ENCODE measurements at regions not wholly inside any gene's neighbourhood (a gene's known extent, or its start where the extent isn't known, plus 50 kb on each side); places are given as distances from the start of the nearest gene placed in this dataset.
"Not testable (repeated sequence)": the region's sequence is repeated elsewhere in the genome, so short reads cannot be mapped to it uniquely, and the experiment has no call there.

DNA sequence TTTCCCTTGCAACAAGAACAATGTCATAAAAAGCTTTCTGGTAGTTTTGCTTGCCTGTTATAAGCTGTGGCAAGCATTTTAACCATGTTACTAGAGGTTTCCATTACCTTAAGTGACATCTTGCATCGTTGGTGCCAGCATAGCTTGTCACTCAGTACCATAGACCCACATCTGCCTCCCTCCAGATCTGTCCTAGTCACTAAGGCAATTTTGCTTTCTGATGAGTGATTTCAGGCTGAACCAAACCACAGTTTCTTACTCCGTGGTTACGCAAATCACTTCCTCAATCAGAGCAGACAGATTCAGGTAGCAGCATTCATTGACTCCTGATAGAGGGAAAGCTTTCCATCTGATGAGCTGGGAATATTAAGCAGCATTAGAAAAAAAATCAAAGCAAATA is 1057.5 kb upstream of the FAM98A start:
- DNase-seq: no peak

DNA sequence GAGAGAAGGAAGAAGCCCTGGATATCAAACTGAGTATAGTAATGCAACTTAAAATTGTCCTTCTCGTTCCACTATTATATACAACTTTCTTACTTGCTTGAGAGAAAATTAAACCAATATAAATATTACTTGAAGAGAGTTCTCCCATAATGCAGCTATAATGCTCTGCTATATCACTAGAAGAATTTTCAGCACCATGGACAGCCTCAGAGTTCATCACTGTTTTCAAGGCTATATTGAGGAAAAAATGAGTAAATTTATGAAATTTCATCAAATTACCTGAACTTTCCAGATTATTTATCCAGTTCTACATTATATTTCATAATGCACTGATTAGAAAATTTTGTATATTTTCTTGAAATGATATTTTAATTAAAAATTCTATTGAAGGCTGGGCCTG is 1053.5 kb upstream of the FAM98A start:
- DNase-seq: no peak

DNA sequence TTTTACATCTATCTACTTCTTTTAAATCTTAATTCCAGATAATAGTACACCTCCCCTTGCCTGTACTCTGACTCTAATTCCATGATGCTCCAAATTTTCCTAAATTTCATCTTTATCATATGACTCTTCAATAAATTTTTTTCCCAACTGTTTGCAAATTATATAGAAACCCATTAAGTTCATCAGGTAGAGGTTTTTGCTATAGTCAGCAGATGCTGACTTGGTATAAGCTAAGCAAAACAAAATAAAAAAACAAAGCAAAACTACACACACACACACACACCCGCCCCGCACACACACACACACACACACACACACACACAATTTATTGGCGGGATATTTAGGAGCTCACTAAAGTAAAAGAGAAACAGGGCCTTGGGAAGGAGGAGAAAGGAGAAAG is 1047.8 kb upstream of the FAM98A start:
- no peak for DNase-seq

DNA sequence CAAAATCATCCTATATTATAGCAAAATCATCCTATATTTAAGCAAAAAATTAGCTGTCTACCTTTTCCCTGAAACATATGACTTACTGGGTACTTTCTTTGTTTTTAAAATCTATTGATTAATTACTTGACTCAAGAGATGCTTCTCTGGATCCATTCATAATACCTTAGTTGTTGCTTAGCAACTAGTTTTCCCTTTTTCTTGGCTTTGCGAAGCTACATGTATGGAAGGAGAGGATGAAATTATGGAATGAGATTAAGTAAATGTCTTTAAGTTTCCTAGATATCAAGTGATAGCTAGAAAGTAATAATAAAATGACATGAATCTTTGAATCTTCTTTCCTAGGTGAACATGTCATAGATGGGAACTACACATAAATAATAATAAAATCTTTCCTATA is 1033.2 kb upstream of the FAM98A start:
- DNase-seq: no peak

DNA sequence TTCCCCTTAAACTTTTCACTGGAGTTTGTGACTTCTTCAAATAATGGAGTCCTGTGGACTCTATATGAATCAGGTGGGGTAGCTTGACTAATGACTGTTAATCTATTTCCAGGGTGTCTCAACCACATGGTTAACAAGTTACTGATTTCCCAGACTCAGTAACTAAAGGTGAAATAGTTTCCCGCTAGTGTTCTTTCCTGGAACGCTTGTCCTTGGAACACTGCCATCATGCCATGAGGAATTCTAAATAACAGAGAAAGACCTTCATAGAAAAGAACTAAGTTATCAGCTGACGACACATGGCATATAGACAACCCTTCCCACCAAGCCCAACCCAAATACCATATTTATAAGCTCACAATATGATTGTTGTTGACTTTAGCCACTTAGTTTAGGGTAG is 1027.9 kb upstream of the FAM98A start:
- DNase-seq: no peak

DNA sequence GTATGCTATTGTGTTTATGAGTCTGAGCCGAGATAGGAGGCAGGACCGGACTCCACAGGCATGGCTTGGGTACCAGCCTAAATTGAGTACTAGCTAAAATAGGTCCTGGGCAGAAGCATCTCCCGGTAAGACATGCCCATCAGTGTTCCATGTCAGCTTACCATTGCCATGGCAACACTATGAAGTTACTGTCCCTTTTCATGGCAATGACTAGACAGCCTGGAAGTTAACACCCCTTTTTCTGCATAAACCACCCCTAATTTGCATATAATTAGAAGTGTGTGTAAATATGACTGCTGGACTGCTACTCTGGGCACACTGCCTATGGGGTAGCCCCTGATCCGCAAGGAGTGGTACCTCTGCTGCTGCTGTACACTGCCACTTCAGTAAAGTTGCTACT is 1005.1 kb upstream of the FAM98A start:
- DNase-seq: no peak

DNA sequence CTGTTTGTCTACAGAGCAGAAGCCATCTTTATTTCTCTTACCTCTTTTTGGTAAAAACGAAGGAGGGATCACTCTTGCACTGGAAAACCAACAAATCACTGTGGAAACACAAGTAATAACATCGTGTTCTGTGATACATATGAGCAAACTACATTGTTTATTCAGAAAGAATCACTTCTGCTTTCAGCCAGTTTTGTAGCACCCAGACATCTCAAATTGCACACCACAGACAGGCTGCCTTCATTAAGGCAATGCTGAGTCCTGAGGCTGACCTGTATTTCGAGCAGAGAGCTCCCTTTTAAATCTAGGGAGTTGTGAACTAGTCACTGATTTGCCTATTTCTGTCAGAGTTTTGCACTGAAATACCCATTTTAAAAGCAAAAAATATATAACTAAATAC is 1003.2 kb upstream of the FAM98A start:
- DNase-seq: no peak

DNA sequence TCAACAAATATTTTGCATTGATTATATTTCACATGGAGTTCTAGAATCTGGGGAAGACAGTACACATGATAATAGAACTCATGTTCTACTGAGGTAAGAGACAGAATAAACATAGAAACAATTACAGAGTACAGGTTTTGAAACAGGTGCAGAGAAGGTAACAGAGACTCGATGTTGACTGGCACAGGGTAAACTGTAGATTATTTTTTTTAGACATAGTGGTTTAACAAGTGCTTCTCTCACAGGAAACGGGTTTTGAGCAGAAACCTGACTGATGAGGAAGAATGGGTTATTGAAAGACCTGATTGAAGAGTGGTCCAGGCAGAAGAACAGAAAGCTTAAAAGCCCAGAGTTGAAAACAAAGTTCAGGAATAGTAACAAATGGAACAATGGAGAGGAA is 1002.5 kb upstream of the FAM98A start:
- no peak for DNase-seq

DNA sequence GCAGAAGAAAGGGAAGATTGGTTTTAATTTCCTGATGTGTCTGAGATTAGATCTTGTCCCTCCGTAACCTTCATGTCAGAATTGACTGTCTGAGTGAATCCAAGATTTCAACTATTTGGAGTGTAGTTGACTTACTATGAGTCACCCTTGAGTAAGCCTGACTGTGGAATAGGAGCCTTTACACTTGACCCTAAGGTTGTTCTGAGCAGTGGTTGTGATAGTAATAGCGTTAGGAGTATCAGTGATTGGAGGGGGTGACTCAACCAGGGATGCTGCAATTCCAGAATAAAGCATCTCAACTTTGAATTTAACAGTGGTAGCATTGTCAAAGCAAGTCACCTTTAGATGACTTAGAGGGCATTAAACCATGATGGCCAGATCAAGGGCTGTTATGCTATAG is 979.5 kb upstream of the FAM98A start:
- DNase-seq: no peak

DNA sequence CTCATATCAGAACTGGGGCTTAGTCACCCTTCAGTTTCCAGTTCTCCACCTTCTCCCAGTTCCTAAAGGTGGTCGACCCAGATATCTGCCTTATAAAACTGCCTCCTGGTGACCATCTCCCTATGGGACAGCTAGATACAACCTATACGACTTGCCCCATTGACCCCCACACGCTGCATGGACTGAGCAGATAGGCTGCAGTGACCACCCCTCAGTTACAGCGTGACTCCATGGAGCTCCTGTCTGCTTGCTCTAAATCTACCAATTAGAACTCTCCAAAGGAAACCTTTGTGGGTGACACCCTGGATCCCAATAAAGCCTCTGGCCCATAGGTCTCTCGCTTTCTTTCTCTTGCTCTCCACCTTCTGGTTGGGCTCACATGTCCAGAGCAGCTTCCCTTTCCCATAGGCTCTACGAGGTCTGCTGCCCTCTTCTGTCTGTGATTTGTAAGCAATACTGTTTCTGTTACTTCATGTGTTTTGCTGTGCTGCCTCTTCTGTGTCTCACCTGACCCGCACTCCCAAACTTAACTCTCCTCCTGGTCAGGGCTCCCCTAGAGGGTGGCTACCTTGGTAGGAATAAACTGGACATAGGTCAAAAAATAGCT is 971.3 kb upstream of the FAM98A start:
- DNase-seq: peak; percentile 10

DNA sequence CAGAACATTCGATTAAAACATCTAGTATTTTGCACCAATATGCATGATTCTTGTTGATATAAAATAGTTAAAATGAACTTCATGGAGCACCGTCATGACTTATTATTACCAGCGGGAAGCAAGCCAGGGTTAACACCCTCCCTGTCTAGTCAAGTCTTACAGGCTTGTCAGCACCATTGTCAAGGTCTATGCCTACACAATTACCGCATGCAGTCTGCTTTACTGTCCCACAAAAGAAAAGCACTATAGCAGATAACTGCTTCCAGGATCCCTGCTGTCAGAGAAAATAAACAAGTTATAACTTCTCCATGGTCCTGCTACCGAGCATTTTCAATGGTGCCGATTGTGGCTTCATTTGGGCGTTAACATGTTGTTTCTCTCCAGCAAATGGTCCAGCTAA is 968.0 kb upstream of the FAM98A start:
- DNase-seq: no peak

DNA sequence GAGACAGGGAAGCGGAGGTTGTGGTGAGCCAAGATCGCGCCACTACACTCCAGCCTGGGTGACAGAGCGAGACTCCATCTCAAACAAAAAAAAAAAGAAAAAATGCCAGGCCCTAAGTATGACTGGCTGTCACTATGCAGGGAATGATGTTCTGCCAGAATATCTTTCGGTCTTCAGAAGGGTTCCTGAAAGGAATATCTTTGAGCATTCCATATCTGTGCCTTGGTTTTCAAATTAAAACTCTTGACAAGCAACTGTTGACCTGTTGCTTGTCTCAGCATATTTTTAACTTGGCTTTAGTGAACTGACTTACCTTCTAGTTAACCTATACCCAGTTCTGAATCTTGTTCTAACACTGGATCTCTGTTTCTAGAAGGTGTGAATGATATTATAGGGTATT is 953.2 kb upstream of the FAM98A start:
- DNase-seq: no peak

DNA sequence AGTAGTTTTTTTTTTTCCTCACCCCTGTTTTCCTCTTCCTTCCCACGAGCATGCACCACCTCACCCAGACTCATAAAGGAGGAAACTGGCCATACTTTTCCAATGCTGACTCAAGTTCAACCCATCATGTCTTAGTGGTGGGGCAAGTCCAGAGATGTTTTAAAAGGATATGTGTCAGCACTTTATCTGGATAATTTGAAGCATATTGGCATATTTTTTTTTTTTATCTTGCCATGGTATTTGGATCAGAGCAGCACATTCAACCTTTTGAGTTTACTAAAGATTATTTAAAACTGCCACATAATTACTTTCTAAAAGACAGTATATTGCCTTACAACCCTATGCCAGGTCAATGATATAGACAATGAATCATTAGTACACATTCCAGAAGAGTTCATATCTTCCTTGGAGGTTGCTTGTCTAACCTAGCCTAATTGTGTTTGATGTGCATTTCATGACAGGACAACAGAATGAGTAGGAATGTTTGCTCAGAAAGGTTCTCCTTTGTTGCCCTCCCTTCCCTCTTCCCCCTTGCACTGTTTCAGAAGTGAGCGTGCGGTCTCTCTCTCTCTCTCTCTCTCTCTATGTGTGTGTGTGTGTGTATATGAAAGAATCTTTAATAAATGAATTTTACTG is 950.7 kb upstream of the FAM98A start:
- DNase-seq: no peak

DNA sequence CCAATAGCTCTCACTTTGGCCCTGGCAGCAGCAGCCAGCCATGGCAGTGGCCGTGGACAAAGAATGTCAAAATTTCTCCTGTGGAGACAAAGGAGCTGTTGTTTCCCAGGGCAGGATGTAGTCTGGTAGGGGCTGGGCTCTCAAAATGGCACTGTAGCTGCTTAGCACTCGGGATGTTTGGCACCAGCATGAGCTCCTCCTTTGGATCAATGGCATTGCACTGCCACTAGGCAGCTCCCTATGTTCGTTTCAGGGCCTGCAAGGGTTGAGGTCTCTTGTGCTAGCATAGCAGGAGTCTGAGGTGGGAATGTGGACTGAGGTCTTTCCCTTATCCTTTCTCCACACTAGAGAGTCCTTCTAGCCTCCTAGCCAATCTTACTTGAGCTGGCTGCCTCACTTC is 948.8 kb upstream of the FAM98A start:
- no peak for DNase-seq

DNA sequence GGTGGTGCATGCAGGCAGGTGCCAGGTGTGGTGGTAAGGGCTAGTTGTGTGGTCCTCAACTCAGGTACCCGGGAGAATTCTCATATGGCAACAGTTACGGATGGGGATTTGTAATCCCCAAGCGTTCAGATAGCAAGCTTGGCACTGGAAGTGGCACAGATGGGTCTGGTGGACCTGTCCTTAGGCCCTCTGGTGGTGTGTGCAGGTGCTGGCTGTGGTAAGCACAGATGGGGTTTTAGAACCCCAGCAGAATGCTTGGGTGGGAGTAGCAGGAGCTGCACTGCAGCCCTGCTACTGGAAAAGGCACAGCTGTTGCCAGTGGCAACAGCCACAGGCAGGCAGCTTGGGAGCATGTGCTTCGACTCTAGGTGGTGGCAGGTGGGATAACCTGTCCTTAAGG is 948.2 kb upstream of the FAM98A start:
- DNase-seq: no peak

DNA sequence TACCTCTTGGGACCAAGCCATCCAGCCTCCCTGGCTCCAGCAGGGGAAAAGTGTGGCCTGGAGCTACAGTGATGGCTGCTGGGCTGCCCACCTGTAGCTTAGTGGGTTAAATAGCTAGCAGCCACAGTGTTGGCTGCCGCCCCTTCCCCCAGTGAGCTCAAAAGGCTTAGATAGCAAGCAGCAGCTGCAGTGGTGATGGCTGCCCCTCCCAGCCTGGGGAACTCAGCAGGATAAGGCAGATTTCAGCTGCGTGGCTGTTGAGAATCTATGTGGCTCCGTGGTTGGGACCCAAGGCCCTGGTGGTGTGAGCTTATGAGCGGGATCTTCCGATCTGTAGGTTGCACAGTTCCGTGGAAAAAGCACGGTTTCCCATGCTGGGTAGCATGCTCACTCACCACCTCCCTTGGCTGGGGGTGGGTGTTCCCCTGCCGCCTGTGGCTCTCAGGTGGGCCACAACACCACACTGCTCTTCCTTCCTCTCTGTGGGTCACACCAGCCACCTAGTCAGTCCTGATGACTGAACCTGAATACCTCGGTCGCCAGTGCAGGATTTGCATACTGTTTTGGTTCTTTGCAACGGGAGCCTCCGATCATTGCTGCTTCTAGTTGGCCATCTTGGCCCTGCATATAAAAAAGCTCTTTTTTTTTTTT is 946.5 kb upstream of the FAM98A start:
- DNase-seq: no peak

DNA sequence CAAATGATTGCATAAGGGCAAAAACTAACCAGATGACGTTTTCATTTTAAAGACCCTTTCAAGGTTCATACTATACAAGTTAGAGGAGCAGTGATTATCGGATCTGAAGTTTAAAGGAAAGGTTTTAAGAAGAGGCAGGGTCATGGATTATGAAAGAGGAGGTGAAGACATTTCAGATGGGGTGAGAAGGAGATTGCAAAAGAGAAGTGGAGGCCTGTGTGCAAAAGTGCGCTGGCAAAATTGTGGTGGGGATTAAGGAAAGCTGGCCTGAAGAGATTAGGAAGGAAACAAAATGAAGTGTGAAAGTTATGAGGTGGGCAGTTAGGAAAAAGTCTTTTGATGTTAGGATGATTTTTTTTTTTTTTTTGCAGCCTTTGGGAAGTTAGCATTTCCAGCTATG is 935.7 kb upstream of the FAM98A start:
- DNase-seq: no peak

DNA sequence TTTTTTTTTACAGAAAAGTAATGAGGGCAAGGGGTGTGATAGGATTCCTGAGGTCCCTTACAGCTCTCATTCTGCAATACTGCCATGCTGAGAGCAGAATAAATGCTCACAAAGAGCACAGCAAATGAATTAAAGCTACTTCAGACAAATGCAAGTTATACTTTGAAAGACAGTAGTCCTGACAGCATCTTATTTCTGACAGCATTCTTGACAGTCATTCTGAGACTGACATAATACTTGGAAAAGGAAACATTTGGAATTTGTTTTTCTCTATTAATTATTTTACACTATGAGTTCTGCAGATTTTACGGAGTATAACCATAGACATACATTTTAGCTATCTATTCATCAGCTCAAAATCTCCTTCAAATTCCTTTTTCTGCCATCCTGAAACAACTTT is 935.2 kb upstream of the FAM98A start:
- DNase-seq: no peak

DNA sequence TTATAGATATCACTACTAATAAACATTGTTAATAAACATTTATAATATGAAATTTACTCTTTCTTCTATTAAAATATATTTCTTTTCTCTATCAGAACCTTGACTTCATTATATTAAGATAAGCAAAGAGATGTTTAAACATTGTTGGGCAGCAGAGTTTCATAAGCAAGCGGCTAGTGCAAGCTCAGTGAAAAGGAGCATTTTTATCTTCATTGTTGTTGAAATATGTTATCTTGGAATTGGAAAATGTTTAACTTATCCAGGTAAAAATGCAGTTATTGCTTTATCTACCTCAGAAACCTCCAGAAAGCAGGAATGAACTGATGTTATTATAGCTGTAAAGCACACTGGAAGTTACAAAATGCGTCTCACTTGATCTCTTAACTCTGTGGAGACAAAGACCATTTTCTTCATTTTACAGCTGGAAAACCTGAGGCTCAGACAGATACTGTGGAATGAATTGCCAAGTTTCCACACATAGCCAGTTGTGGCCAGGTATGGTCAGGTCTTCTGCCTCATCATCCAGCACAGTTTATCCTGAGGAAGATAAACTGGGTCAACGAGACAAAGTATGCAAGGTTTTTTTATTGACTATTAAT is 934.6 kb upstream of the FAM98A start:
- no peak for DNase-seq

DNA sequence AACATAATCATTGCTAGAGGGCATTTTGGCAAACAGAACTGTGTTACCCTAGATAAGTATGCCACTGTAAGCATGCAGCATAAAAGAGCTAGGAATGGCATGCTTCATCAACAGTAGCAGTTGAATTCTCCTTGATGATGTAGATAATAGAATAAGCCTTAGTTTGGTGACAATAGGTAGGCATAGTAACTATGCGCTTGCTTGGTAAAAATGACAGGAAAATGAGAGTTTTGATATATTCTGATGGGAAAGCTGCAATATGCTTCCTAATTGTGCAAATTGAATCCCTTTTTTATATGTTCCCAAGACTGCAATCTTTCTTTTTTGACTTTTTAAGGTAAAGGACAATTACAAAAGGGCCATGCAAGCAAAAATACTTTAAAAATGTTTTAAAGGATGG is 930.9 kb upstream of the FAM98A start:
- DNase-seq: no peak

DNA sequence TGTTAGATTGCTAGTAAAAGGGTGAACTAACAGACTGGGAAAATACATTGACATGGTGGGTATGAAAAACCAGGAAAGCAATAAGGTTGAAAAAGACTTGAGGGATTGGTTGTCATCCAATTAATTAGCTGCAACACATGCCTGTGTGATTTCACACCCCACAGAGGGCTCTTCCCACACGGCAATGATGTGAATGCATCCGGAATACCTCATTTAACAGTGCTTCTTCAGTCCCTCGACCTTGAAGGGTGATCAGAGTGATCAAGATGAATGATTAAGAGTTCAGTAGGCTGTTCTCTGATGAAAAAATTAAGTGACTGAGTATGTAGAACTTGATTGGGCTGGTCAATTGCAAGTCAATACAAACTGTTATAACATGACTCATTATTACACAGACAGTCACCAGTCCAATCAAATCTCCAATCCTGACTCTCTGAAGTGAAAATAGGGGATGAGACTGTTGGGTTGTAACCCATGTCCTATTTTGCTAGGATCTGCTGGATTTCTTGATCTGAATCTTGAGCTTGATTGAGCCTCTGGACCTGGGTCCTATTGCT is 924.9 kb upstream of the FAM98A start:
- no peak for DNase-seq

DNA sequence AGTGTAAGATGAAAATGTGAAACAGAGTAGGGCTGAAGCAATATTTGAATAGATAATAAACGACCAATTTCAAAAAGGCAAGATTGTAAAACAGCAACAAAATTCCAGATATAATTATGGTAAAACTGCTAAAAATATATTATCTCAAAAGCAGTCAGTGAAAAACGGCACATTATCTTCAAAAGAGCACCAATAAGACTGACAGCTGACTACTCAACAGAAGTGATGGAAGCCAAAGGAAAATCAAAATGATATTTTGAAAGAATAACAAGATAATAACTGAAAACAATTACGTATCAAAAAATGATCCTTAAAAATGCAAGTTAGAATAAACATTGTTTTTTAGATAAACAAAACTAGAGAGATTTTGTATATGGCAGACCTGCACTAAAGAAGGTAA is 920.6 kb upstream of the FAM98A start:
- no peak for DNase-seq

DNA sequence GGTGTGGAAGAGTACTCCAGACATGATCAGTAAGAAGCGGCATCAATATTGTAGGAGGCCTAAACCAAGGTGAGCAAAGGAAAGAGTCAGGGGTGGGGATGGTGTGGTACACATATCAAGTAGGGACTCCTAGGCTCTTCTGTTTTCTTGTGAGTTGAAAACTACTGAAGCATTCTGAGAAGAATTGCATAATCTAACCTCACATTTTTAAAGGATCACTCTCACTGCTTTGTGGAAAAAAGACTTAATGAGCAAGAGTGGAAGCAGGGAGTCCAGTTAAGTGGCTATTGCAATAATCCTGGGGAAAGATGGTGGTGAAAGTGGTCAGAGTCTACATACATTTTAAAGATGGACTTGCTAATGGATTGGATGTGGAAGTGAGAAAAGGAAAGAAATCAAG is 899.5 kb upstream of the FAM98A start:
- DNase-seq: no peak

DNA sequence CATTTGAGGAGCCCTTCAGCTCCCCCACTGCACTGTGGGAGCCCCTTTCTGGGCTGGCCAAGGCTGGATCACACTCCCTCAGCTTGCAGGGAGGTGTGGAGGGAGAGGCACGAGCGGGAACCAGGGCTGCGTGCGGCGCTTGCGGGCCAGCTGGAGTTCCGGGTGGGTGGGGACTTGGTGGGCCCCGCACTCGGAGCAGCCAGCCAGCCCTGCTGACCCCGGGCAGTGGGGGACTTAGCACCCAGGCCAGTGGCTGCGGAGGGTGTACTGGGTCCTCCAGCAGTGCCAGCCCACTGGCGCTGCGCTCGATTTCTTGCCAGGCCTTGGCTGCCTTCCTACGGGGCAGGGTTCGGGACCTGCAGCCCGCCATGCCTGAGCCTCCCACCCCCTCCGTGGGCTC is 895.1 kb upstream of the FAM98A start:
- not testable (repeated sequence) for DNase-seq
